ENCODE measurements at regions not wholly inside any gene's neighbourhood (a gene's known extent, or its start where the extent isn't known, plus 50 kb on each side); places are given as distances from the start of the nearest gene placed in this dataset.

GRCh38 chr2:100675855-100676254 is 113.1 kb downstream of the PDCL3 start:
- ATAC-seq (no peak), FAIRE-seq (no peak), DNase-seq (ENCODE audit: low read depth, low spot score) (no peak)
- RAD21 ChIA-PET (ENCODE audit: unreplicated experiment): no interaction called here
- intact Hi-C loops (cut with micrococcal nuclease; ENCODE audit: unreplicated experiment): no loop called here
- POLR2A ChIA-PET: no interaction called here
- 39% methylated on average over 4 of the region's 4 CpGs for WGBS (ENCODE audit: insufficient coverage, insufficient replicate concordance, low lambda C conversion rate, missing lambda C conversion rate)
- Histone ChIP-seq H3K4me1 (ENCODE audit: control insufficient read depth, insufficient read depth, low read length) (no peaks in the 10 kb centered on the region), H3K27ac (ENCODE audit: control insufficient read depth, insufficient read depth) (no peak overlapping the region), H4K20me1 (ENCODE audit: control insufficient read depth, insufficient read depth) (no peaks in the 10 kb centered on the region), H3K9ac (ENCODE audit: control insufficient read depth, insufficient read depth, low read length) (no peak overlapping the region), H3K36me3 (ENCODE audit: control insufficient read depth in 2 of 2, insufficient read depth in 2 of 2, low read length in 1 of 2) (no peaks in the 10 kb centered on the region), H2AFZ (ENCODE audit: control insufficient read depth, low read depth, low read length) (no peak overlapping the region), H3K79me2 (ENCODE audit: control insufficient read depth, insufficient read depth, low read length) (no peaks in the 10 kb centered on the region), H3K4me3 (no peak overlapping the region), H3K4me2 (ENCODE audit: control insufficient read depth, insufficient read depth) (no peak overlapping the region), H3K9me3 (replicated peaks; ENCODE audit: control insufficient read depth, insufficient read depth, low read length) (no peaks in the 10 kb centered on the region), H3K27me3 (replicated peaks in 1 of 2; ENCODE audit: control insufficient read depth in 2 of 2, insufficient read depth in 2 of 2, low read length in 1 of 2) (no peaks in the 10 kb centered on the region; a peak in 2 of 4 replicates)
- in situ Hi-C loops (cut with MboI): no loop called here
- no TSS peak for BruUV-seq (replicated peaks)
- CTCF ChIA-PET: interaction anchor here (0.6 kb wide), 2 partner anchors 10 to 337 kb away, joined by 3 read pairs; no protein-coding TSS in a partner anchor
- SMC1A ChIA-PET (ENCODE audit: uncharacterized antibody, unreplicated experiment): interaction anchor here (1.4 kb wide), 1 partner anchor 15 kb away, joined by 3 read pairs; no protein-coding TSS in a partner anchor
- TF ChIP-seq RELB (IDR thresholded peaks at IDR 0.05; ENCODE audit: low read depth) (no peak), MAX (IDR thresholded peaks at IDR 0.05; ENCODE audit: low read depth, low read length) (no peak), ZNF274 (IDR thresholded peaks at IDR 0.05; ENCODE audit: insufficient read depth, insufficient read length) (no peak), SMC3 (IDR thresholded peaks at IDR 0.05; ENCODE audit: borderline replicate concordance, low read length) (no peak), IKZF1 (conservative IDR thresholded peaks at IDR 0.05) (no peak)

GRCh38 chr2:100676346-100676745 is 113.6 kb downstream of the PDCL3 start:
- no peak overlapping the region for H3K4me2 ChIP-seq (ENCODE audit: control insufficient read depth, insufficient read depth)
- no peaks in the 10 kb centered on the region for H4K20me1 ChIP-seq (ENCODE audit: control insufficient read depth, insufficient read depth)
- POLR2A ChIA-PET: no interaction called here
- no peak overlapping the region for H3K4me3 ChIP-seq
- H3K4me1 ChIP-seq (ENCODE audit: control insufficient read depth, insufficient read depth, low read length): no peaks in the 10 kb centered on the region
- H3K27me3 ChIP-seq (replicated peaks in 1 of 2; ENCODE audit: control insufficient read depth in 2 of 2, insufficient read depth in 2 of 2, low read length in 1 of 2): no peaks in the 10 kb centered on the region; a peak in 2 of 4 replicates
- intact Hi-C loops (cut with micrococcal nuclease; ENCODE audit: unreplicated experiment): no loop called here
- no peak for DNase-seq (ENCODE audit: low read depth, low spot score)
- in situ Hi-C loops (cut with MboI): no loop called here
- no peaks in the 10 kb centered on the region for H3K36me3 ChIP-seq (ENCODE audit: control insufficient read depth in 2 of 2, insufficient read depth in 2 of 2, low read length in 1 of 2)
- no peaks in the 10 kb centered on the region for H3K9me3 ChIP-seq (replicated peaks; ENCODE audit: control insufficient read depth, insufficient read depth, low read length)
- no peaks in the 10 kb centered on the region for H3K79me2 ChIP-seq (ENCODE audit: control insufficient read depth, insufficient read depth, low read length)
- CTCF ChIA-PET: interaction anchor here (0.6 kb wide), 2 partner anchors 10 to 336 kb away, joined by 3 read pairs; no protein-coding TSS in a partner anchor
- SMC1A ChIA-PET (ENCODE audit: uncharacterized antibody, unreplicated experiment): interaction anchor here (1.4 kb wide), 1 partner anchor 14 kb away, joined by 3 read pairs; no protein-coding TSS in a partner anchor
- ATAC-seq: no peak
- no TSS peak for BruUV-seq (replicated peaks)
- WGBS (ENCODE audit: insufficient coverage, insufficient replicate concordance, low lambda C conversion rate, missing lambda C conversion rate): 1% methylated on average over 4 of the region's 4 CpGs
- no peak overlapping the region for H3K27ac ChIP-seq (ENCODE audit: control insufficient read depth, insufficient read depth)
- RAD21 ChIA-PET (ENCODE audit: unreplicated experiment): no interaction called here
- no peak for FAIRE-seq
- no peak overlapping the region for H2AFZ ChIP-seq (ENCODE audit: control insufficient read depth, low read depth, low read length)
- no peak overlapping the region for H3K9ac ChIP-seq (ENCODE audit: control insufficient read depth, insufficient read depth, low read length)
- TF ChIP-seq REST (IDR thresholded peaks at IDR 0.05; ENCODE audit: low read depth, low read length) (no peak), POU2F2 (IDR thresholded peaks at IDR 0.05; ENCODE audit: borderline replicate concordance, low read depth, low read length) (no peak), ZNF687 (IDR thresholded peaks at IDR 0.05) (no peak)

All from GM12878 (cell line).